Naive thymus-derived CD4-positive, alpha-beta T cell (primary cell): ENCODE measurements at regions not wholly inside any gene's neighbourhood (a gene's known extent, or its start where the extent isn't known, plus 50 kb on each side); places are given as distances from the start of the nearest gene placed in this dataset.

ENCODE experiments used
- ATAC-seq: fragments of 150-1000 bp; cut with Tn5 transposase; 2 replicates; pipeline ENCODE4 v1.10.0; 2021; ENCODE audit warnings: mild to moderate bottlenecking, moderate library complexity
- CTCF ChIA-PET: fragments of 350-600 bp; sonication (Branson Sonifier 250); formaldehyde crosslinking; loops from one replicate; lab custom pipeline; 2021; ENCODE audit warnings: antibody characterized with exemption; lab: Charles Lee
- POLR2A ChIA-PET: fragments of 350-600 bp; sonication (Branson Sonifier 250); formaldehyde crosslinking; loops from one replicate; lab custom pipeline; 2021; ENCODE audit warnings: antibody characterized with exemption, inconsistent platforms; lab: Charles Lee
- DNase-seq, 9 donors: peaks; one replicate each; pipeline versions ENCODE4 v3.0.0 to v3.0.0-alpha.2; 2020 to 2022; ENCODE audit warnings: mixed read lengths in 1 of 9
- H3K27ac ChIP-seq: one replicate; pipeline ENCODE4 v1.7.0; 2013; ENCODE audit warnings: mild to moderate bottlenecking, low read depth, low read length, moderate library complexity
- H3K27me3 ChIP-seq, 2 donors: one replicate each; pipeline ENCODE4 v1.7.0; 2013; ENCODE audit warnings: low read length in 2 of 2, mild to moderate bottlenecking in 2 of 2, moderate library complexity in 2 of 2; ENCODE audit not compliant: control insufficient read depth in 2 of 2, insufficient read depth in 2 of 2
- H3K36me3 ChIP-seq, 3 experiments: 1 replicate in 2 of 3; 2 replicates in 1 of 3; pipeline ENCODE4 v1.7.0; 2013; ENCODE audit warnings: low read length in 3 of 3, mild to moderate bottlenecking in 3 of 3, moderate library complexity in 1 of 3; ENCODE audit not compliant: insufficient read depth in 3 of 3, control insufficient read depth in 2 of 3
- H3K4me1 ChIP-seq, 2 donors: one replicate each; pipeline ENCODE4 v1.7.0; 2013; ENCODE audit warnings: low read length in 2 of 2, mild to moderate bottlenecking in 2 of 2, moderate library complexity in 1 of 2; ENCODE audit not compliant: control insufficient read depth in 2 of 2, insufficient read depth in 2 of 2
- H3K4me3 ChIP-seq: 2 replicates; pipeline ENCODE4 v1.7.0; 2013; ENCODE audit warnings: mild to moderate bottlenecking, low read length
- H3K9me3 ChIP-seq, 3 experiments: 1 replicate in 2 of 3; 2 replicates in 1 of 3; pipeline ENCODE4 v1.7.0; 2013; ENCODE audit warnings: low read length in 3 of 3; ENCODE audit not compliant: control insufficient read depth in 2 of 3
- H3K27ac Mint-ChIP-seq, 9 donors: one replicate each; pipeline ENCODE4 v1.8.0; 2020 to 2022; ENCODE audit warnings: mixed read lengths in 9 of 9, mild to moderate bottlenecking in 8 of 9, moderate library complexity in 5 of 9, inconsistent platforms in 2 of 9
- H3K27me3 Mint-ChIP-seq, 5 donors: one replicate each; pipeline ENCODE4 v1.8.0; 2021 to 2022; ENCODE audit warnings: mixed read lengths in 5 of 5, mild to moderate bottlenecking in 1 of 5
- H3K36me3 Mint-ChIP-seq, 5 donors: one replicate each; pipeline ENCODE4 v1.8.0; 2020 to 2022; ENCODE audit warnings: mixed read lengths in 5 of 5, mild to moderate bottlenecking in 3 of 5, inconsistent platforms in 1 of 5
- H3K4me1 Mint-ChIP-seq, 7 donors: one replicate each; pipeline ENCODE4 v1.8.0; 2020 to 2022; ENCODE audit warnings: mixed read lengths in 7 of 7, mild to moderate bottlenecking in 3 of 7, inconsistent platforms in 1 of 7
- H3K4me3 Mint-ChIP-seq, 10 donors: one replicate each; pipeline ENCODE4 v1.8.0; 2020 to 2022; ENCODE audit warnings: mild to moderate bottlenecking in 10 of 10, mixed read lengths in 10 of 10, moderate library complexity in 6 of 10, inconsistent platforms in 2 of 10
- H3K9me3 Mint-ChIP-seq, 11 donors: one replicate each; pipeline ENCODE4 v1.8.0; 2020 to 2022; ENCODE audit warnings: mixed read lengths in 11 of 11, mild to moderate bottlenecking in 4 of 11, inconsistent platforms in 1 of 11, moderate library complexity in 1 of 11
- intact Hi-C, 2 donors: fragments of 100-400 bp; cut with micrococcal nuclease; formaldehyde crosslinking; loops; one replicate each; pipeline ENCODE4 v1.15.1; 2023

DNA sequence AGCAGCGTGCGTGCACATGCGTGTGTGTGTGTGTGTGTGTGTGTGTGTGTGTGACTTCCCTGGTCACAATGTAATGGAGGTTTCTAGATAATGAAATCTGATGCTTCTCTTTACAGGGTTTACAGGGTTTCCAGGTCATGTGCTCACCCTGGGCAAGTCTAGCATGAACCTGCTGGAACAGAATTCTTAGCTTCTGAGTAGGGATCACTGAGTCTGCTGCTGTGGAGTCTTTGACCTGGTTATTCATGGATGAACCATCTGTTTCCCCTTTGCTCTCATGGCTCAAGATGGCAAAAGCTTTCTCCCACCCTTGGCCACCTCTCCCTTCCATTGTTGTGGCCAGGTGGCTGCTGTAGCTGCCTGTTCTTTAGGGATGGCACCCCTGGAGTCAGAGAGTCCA is 111.6 kb upstream of the SHB start:
- H3K27ac Mint-ChIP-seq: peak overlapping the region in 1 of 9 donors; percentile 59
- H3K4me3 Mint-ChIP-seq: no peak overlapping the region
- H3K27me3 Mint-ChIP-seq: peaks cover 0 to 9% (median 2%) of the 10 kb centered on the region in 5 donors
- ChIA-PET CTCF (interaction anchor here (1.2 kb wide), 1 partner anchor 81 kb away, joined by 3 read pairs; no protein-coding TSS in a partner anchor), POLR2A (no interaction called here)
- H3K36me3 Mint-ChIP-seq: no peaks in the 10 kb centered on the region
- peaks cover 5 to 12% (median 11%) of the 10 kb centered on the region in 7 donors for H3K4me1 Mint-ChIP-seq
- intact Hi-C loops: no loop called here
- Histone ChIP-seq H3K27ac (no peak overlapping the region), H3K36me3 (no peaks in the 10 kb centered on the region), H3K4me3 (no peak overlapping the region), H3K9me3 (no peaks in the 10 kb centered on the region), H3K27me3 (no peaks in the 10 kb centered on the region), H3K4me1 (no peaks in the 10 kb centered on the region)
- H3K9me3 Mint-ChIP-seq: no peaks in the 10 kb centered on the region
- no peak for ATAC-seq
- no peak for DNase-seq

DNA sequence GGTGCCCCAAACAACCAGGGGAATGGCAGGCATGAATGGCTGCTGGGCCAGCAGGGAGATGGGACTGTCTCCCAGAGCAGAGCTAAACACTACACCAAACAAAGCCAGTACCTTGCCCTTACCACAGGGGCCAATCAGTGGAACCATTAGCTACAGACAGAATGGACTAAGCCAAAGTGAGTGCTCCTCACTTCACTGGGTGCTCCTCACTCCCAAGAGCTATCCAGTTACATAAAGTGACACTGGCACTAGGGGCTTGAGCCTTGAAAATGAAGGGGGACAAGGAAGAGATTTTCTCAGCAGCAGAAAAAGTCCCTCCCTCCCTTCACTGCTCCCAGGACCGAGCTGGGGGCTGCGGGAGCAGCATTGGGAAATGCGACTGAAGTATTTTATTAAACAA is 110.9 kb upstream of the SHB start:
- no peak for DNase-seq
- Histone ChIP-seq H3K9me3 (no peaks in the 10 kb centered on the region), H3K4me3 (no peak overlapping the region), H3K27me3 (no peaks in the 10 kb centered on the region), H3K36me3 (no peaks in the 10 kb centered on the region), H3K4me1 (no peaks in the 10 kb centered on the region), H3K27ac (no peak overlapping the region)
- Mint-ChIP-seq H3K27me3 (peaks cover 0 to 9% (median 2%) of the 10 kb centered on the region in 5 donors), H3K9me3 (no peaks in the 10 kb centered on the region), H3K4me3 (no peak overlapping the region), H3K4me1 (peaks cover 5 to 12% (median 11%) of the 10 kb centered on the region in 7 donors), H3K36me3 (no peaks in the 10 kb centered on the region), H3K27ac (no peak overlapping the region)
- intact Hi-C loops: no loop called here
- CTCF ChIA-PET: no interaction called here
- ATAC-seq: no peak
- POLR2A ChIA-PET: no interaction called here

DNA sequence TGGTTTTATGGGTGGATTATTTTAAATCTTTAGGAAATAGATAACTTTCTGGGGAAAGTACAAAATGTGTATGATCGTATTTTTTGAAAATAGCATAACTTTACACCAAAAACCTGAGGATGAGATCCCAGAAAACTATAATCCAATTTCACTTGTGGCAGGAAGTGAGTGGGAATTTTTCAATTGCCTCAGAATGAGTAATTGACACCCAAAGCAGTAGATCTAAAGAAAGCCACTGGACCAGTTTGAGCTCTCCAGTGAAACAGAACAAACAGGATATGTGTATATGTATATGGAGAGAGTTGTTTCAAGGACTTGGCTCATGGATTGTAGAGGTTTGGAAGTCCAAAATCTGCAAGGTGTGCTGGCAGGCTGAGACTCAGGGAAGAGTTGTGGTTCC is 109.2 kb upstream of the SHB start:
- Histone ChIP-seq H3K27me3 (no peaks in the 10 kb centered on the region), H3K9me3 (no peaks in the 10 kb centered on the region), H3K27ac (no peak overlapping the region), H3K4me1 (no peaks in the 10 kb centered on the region), H3K4me3 (no peak overlapping the region), H3K36me3 (no peaks in the 10 kb centered on the region)
- CTCF ChIA-PET: no interaction called here
- peaks cover 0 to under 1% (median 0%) of the 10 kb centered on the region in 11 donors for H3K9me3 Mint-ChIP-seq
- no peak overlapping the region for H3K4me3 Mint-ChIP-seq
- no peaks in the 10 kb centered on the region for H3K36me3 Mint-ChIP-seq
- H3K27me3 Mint-ChIP-seq: peaks cover 0 to 13% (median 2%) of the 10 kb centered on the region in 5 donors
- peak overlapping the region in 1 of 9 donors; percentile 2 for H3K27ac Mint-ChIP-seq
- peaks cover 5 to 12% (median 11%) of the 10 kb centered on the region in 7 donors for H3K4me1 Mint-ChIP-seq
- ATAC-seq (no peak), DNase-seq (no peak)
- POLR2A ChIA-PET: no interaction called here
- intact Hi-C loops: no loop called here

- Histone ChIP-seq H3K27ac (no peak overlapping the region), H3K27me3 (no peaks in the 10 kb centered on the region), H3K9me3 (no peaks in the 10 kb centered on the region), H3K4me1 (no peaks in the 10 kb centered on the region), H3K4me3 (no peak overlapping the region), H3K36me3 (no peaks in the 10 kb centered on the region)
- H3K27ac Mint-ChIP-seq: no peak overlapping the region
- no peak overlapping the region for H3K4me3 Mint-ChIP-seq
- DNase-seq (no peak), ATAC-seq (no peak)
- H3K4me1 Mint-ChIP-seq: peaks cover 5 to 12% (median 11%) of the 10 kb centered on the region in 7 donors
- CTCF ChIA-PET: interaction anchor here (1.3 kb wide), 1 partner anchor 14 kb away, joined by 3 read pairs; no protein-coding TSS in a partner anchor
- peaks cover 0 to 2% (median 0%) of the 10 kb centered on the region in 11 donors for H3K9me3 Mint-ChIP-seq
- POLR2A ChIA-PET: no interaction called here
- no peaks in the 10 kb centered on the region for H3K36me3 Mint-ChIP-seq
- peaks cover 0 to 15% (median 2%) of the 10 kb centered on the region in 5 donors for H3K27me3 Mint-ChIP-seq
- intact Hi-C loops: no loop called here
Measured at GRCh38 chr9:38177680-38178079, 108.7 kb upstream of the SHB start.

GRCh38 chr9:38176251-38176650 is 107.2 kb upstream of the SHB start:
- intact Hi-C loops: no loop called here
- peaks cover 0 to 6% (median 0%) of the 10 kb centered on the region in 3 experiments for H3K9me3 ChIP-seq
- ChIA-PET CTCF (no interaction called here), POLR2A (no interaction called here)
- H3K4me1 ChIP-seq: no peaks in the 10 kb centered on the region
- no peak overlapping the region for H3K4me3 Mint-ChIP-seq
- H3K27ac Mint-ChIP-seq: no peak overlapping the region
- H3K36me3 Mint-ChIP-seq: peaks cover 0 to 3% (median 0%) of the 10 kb centered on the region in 5 donors
- H3K27me3 Mint-ChIP-seq: peaks cover 0 to 15% (median 2%) of the 10 kb centered on the region in 5 donors
- no peak overlapping the region for H3K4me3 ChIP-seq
- peaks cover 0 to 9% (median 8%) of the 10 kb centered on the region in 11 donors for H3K9me3 Mint-ChIP-seq
- H3K27ac ChIP-seq: no peak overlapping the region
- no peak for DNase-seq
- no peaks in the 10 kb centered on the region for H3K36me3 ChIP-seq
- no peaks in the 10 kb centered on the region for H3K27me3 ChIP-seq
- peaks cover 5 to 12% (median 11%) of the 10 kb centered on the region in 7 donors for H3K4me1 Mint-ChIP-seq
- ATAC-seq: no peak

DNA sequence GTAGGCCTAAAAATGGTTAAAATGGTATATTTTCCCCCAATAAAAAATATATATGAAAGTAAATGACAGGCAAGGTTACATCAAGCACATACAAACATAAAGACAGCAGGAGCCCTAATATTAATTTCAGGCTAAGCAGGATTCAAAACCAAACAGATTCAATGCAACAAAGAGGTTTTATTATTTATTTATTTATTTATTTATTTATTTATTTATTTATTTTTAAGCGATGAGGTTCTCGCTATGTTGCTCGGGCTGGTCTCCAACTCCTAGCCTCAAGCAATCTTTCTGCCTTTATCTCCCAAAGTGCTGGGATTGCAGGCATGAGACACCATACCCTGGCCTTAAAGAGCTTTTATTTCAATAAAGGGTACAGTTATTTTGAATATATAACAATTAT is 106.4 kb upstream of the SHB start:
- H3K36me3 ChIP-seq: no peaks in the 10 kb centered on the region
- H3K9me3 Mint-ChIP-seq: peaks cover 0 to 17% (median 13%) of the 10 kb centered on the region in 11 donors
- no peak for DNase-seq
- no peak overlapping the region for H3K4me3 Mint-ChIP-seq
- no peaks in the 10 kb centered on the region for H3K4me1 ChIP-seq
- peaks cover 5 to 12% (median 11%) of the 10 kb centered on the region in 7 donors for H3K4me1 Mint-ChIP-seq
- intact Hi-C loops: no loop called here
- H3K36me3 Mint-ChIP-seq: peaks cover 0 to 11% (median 0%) of the 10 kb centered on the region in 5 donors
- ChIA-PET POLR2A (no interaction called here), CTCF (no interaction called here)
- H3K27ac Mint-ChIP-seq: no peak overlapping the region
- peaks cover 0 to 15% (median 2%) of the 10 kb centered on the region in 5 donors for H3K27me3 Mint-ChIP-seq
- no peak overlapping the region for H3K4me3 ChIP-seq
- no peak for ATAC-seq
- H3K27ac ChIP-seq: no peak overlapping the region
- H3K9me3 ChIP-seq: peaks cover 0 to 6% (median 0%) of the 10 kb centered on the region in 3 experiments
- no peaks in the 10 kb centered on the region for H3K27me3 ChIP-seq

DNA sequence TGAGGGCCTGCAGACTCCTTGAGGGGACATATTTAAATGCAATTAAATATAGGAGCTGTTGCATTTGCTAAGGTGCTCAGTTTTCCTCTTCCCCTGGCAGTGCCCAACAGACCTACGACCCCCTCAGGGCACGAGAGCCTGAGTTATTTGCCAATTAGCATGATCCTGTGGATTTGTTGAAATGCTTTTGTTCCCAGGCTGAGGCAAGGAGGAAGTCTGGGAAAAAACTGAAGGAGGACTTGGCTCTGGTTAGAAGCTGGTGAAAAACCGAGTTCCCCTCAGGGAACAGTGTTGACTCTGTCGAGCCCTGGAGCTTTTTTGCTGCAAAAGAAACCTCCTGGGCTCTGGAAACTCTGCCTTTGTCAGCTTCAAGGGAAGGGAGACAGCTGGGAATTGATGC is 103.6 kb upstream of the SHB start:
- POLR2A ChIA-PET: no interaction called here
- Mint-ChIP-seq H3K4me3 (no peak overlapping the region), H3K27me3 (peaks cover 0 to 16% (median 4%) of the 10 kb centered on the region in 5 donors), H3K9me3 (peaks cover 5 to 32% (median 18%) of the 10 kb centered on the region in 11 donors), H3K36me3 (peaks cover 0 to 21% (median 1%) of the 10 kb centered on the region in 5 donors), H3K4me1 (peaks cover 0 to 2% (median 2%) of the 10 kb centered on the region in 7 donors), H3K27ac (no peak overlapping the region)
- H3K4me1 ChIP-seq: no peaks in the 10 kb centered on the region
- no peak for ATAC-seq
- no peak for DNase-seq
- no peak overlapping the region for H3K27ac ChIP-seq
- intact Hi-C loops: no loop called here
- H3K9me3 ChIP-seq: peaks cover 0 to 15% (median 0%) of the 10 kb centered on the region in 3 experiments
- no peak overlapping the region for H3K4me3 ChIP-seq
- H3K36me3 ChIP-seq: no peaks in the 10 kb centered on the region
- CTCF ChIA-PET: no interaction called here
- no peaks in the 10 kb centered on the region for H3K27me3 ChIP-seq
